Hepatocyte (in vitro differentiated cells): ENCODE measurements at regions not wholly inside any gene's neighbourhood (a gene's known extent, or its start where the extent isn't known, plus 50 kb on each side); places are given as distances from the start of the nearest gene placed in this dataset.

Experiments
- DNase-seq: peaks from one replicate; pipeline ENCODE4 v3.0.0-alpha.2; 2016; ENCODE audit warnings: low spot score
- H2AFZ ChIP-seq: fragments of 200-600 bp; sonication (generic); 2 replicates; pipeline ENCODE4 v1.6.0; 2016; ENCODE audit warnings: antibody characterized with exemption, mild to moderate bottlenecking
- H3K27ac ChIP-seq: fragments of 200-600 bp; sonication (generic); 2 replicates; pipeline ENCODE4 v1.5.1; 2016; ENCODE audit warnings: mild to moderate bottlenecking
- H3K27me3 ChIP-seq: fragments of 200-600 bp; sonication (generic); 2 replicates; pipeline ENCODE4 v1.6.1; 2016
- H3K36me3 ChIP-seq: fragments of 200-600 bp; sonication (generic); replicated peaks from 2 replicates; pipeline ENCODE4 v1.5.1; 2016; ENCODE audit warnings: low read depth; ENCODE audit not compliant: insufficient read depth
- H3K4me1 ChIP-seq: fragments of 200-600 bp; sonication (generic); 2 replicates; pipeline ENCODE4 v1.5.1; 2016; ENCODE audit warnings: mild to moderate bottlenecking, moderate library complexity; ENCODE audit not compliant: insufficient read depth
- H3K4me2 ChIP-seq: fragments of 200-600 bp; sonication (generic); 2 replicates; pipeline ENCODE4 v1.6.0; 2016
- H3K4me3 ChIP-seq: fragments of 200-600 bp; sonication (generic); 2 replicates; pipeline ENCODE4 v1.5.1; 2016; ENCODE audit warnings: mild to moderate bottlenecking
- H3K79me2 ChIP-seq: fragments of 200-600 bp; sonication (generic); 2 replicates; pipeline ENCODE4 v1.6.0; 2017; ENCODE audit warnings: mild to moderate bottlenecking
- H3K9me2 ChIP-seq: fragments of 200-600 bp; sonication (generic); replicated peaks from 2 replicates; pipeline ENCODE4 v1.6.0; 2017; ENCODE audit warnings: mild to moderate bottlenecking; ENCODE audit not compliant: insufficient read depth
- H3K9me3 ChIP-seq: fragments of 200-600 bp; sonication (generic); 2 replicates; pipeline ENCODE4 v1.5.1; 2016; ENCODE audit warnings: low read depth, mild to moderate bottlenecking
- H4K20me1 ChIP-seq: fragments of 200-600 bp; sonication (generic); 2 replicates; pipeline ENCODE4 v1.6.0; 2016; ENCODE audit warnings: mild to moderate bottlenecking; ENCODE audit not compliant: insufficient read depth, poor library complexity, severe bottlenecking
- EZH2 ChIP-seq: fragments of 200-600 bp; sonication (generic); IDR thresholded peaks from 2 replicates; pipeline ENCODE4 v1.6.1; 2016; ENCODE audit warnings: antibody characterized with exemption, mild to moderate bottlenecking, borderline replicate concordance
- EZH2phosphoT487 ChIP-seq: fragments of 200-600 bp; sonication (generic); IDR thresholded peaks from one replicate; pipeline ENCODE4 v1.6.1; 2018; ENCODE audit warnings: antibody characterized with exemption, mild to moderate bottlenecking, low read depth, moderate library complexity; ENCODE audit not compliant: unreplicated experiment, severe bottlenecking
- WGBS: methylation state at CpG from one replicate; pipeline ENCODE4 v1.1.6; 2016; ENCODE audit warnings: low lambda C conversion rate; ENCODE audit errors: missing lambda C conversion rate; 5-methylcytosine and 5-hydroxymethylcytosine counted together
- TF ChIP-seq, protein P1 (sequence below): fragments of 200-600 bp; sonication (generic); IDR thresholded peaks from 2 replicates; pipeline ENCODE4 v1.5.1; 2016; ENCODE audit warnings: antibody characterized with exemption, mild to moderate bottlenecking; ENCODE audit not compliant: poor library complexity

DNA sequence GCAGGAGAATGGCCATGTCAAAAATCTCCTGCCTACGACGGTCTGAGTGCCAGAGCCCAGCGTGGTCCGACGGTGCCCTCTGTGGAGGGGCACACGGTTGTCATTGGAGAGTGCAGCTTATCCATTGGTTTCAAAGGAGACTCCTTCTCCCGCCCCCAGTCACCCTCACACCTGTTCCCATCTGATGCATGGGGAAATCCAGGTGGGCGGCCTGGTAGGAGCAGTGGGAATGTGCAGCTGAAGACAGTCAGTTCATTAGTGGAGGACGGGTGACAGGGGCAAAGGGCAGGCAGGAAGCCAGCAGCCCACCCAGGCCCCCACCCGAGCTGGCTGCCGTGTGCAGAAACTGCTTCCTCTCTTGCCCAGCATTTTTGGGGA lies 162.3 kb downstream of the IRF8 start:
- Histone ChIP-seq H3K36me3 (no peaks in the 10 kb centered on the region), H3K9me2 (no peaks in the 10 kb centered on the region), H3K27me3 (no peaks in the 10 kb centered on the region), H4K20me1 (no peaks in the 10 kb centered on the region), H3K9me3 (no peaks in the 10 kb centered on the region), H3K27ac (no peak overlapping the region), H3K79me2 (no peaks in the 10 kb centered on the region), H2AFZ (no peak overlapping the region), H3K4me2 (no peak overlapping the region), H3K4me1 (no peaks in the 10 kb centered on the region), H3K4me3 (no peak overlapping the region)
- WGBS = 86% methylated on average over 11 of the region's 11 CpGs
- TF ChIP-seq EZH2 = no peak
- no peak for TF ChIP-seq EZH2phosphoT487
- TF ChIP-seq, protein P1, sequence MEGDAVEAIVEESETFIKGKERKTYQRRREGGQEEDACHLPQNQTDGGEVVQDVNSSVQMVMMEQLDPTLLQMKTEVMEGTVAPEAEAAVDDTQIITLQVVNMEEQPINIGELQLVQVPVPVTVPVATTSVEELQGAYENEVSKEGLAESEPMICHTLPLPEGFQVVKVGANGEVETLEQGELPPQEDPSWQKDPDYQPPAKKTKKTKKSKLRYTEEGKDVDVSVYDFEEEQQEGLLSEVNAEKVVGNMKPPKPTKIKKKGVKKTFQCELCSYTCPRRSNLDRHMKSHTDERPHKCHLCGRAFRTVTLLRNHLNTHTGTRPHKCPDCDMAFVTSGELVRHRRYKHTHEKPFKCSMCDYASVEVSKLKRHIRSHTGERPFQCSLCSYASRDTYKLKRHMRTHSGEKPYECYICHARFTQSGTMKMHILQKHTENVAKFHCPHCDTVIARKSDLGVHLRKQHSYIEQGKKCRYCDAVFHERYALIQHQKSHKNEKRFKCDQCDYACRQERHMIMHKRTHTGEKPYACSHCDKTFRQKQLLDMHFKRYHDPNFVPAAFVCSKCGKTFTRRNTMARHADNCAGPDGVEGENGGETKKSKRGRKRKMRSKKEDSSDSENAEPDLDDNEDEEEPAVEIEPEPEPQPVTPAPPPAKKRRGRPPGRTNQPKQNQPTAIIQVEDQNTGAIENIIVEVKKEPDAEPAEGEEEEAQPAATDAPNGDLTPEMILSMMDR = no peak
- no peak for DNase-seq

DNA sequence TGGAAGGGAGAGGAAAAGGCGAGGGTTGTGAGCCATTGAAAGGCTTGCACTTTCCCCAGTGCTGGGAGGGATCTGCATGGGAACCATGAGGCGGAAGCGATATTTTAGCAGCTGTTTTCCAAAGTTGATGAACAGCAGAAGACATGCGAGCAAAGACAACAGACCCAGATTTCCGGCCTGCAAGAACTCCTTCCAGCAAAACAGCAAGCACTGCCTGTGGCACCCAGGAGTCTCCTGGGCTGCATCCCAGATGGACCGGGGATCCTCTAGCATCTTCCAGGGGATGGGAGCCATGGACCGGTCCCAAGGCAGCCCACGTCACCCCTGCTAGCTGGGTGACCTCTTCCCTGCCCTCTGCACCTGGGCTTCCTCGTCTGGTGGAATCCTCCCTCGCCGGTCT lies 162.8 kb downstream of the IRF8 start:
- H3K4me2 ChIP-seq = no peak overlapping the region
- H3K27ac ChIP-seq = no peak overlapping the region
- no peak for DNase-seq
- TF ChIP-seq, protein P1 = no peak
- no peak for TF ChIP-seq EZH2
- TF ChIP-seq EZH2phosphoT487 = no peak
- H2AFZ ChIP-seq = no peak overlapping the region
- H3K9me2 ChIP-seq = no peaks in the 10 kb centered on the region
- no peaks in the 10 kb centered on the region for H3K36me3 ChIP-seq
- no peaks in the 10 kb centered on the region for H3K9me3 ChIP-seq
- no peaks in the 10 kb centered on the region for H3K27me3 ChIP-seq
- no peaks in the 10 kb centered on the region for H3K79me2 ChIP-seq
- no peaks in the 10 kb centered on the region for H3K4me1 ChIP-seq
- H3K4me3 ChIP-seq = no peak overlapping the region
- no peaks in the 10 kb centered on the region for H4K20me1 ChIP-seq
- 81% methylated on average over 11 of the region's 11 CpGs for WGBS

DNA sequence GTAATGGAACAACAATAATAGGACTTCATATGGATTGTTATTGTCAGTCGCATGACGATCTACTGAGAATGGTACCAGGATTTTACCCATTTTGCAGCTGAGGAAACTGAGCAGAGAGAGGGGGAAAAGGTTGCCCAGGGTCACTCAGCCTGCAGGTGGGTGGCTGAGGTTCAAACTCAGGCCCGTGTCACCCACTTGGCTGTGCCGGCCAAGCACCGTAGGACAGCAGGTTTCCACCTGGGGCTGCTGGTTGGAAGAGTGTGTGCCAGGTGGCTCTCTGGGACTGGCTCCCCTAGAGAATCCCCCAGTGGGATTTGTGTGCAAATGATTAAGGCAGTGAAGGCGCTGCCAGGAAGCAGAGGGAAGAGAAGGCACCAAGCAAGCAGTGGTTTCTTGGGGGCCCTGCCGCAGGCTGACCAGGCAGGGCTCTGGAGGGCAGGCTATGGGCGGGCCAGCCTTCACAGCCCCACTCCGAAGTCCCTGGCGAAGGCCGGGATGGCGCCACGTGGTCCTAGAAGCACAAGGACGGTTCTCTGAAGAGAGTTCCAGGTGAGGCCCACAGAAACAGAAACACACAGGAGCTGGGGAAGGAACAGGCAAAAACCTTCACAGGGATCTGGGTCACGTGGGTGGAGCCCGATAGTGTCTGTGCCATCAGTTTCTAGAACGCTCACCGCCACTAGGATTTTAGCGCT lies 163.5 kb downstream of the IRF8 start:
- Histone ChIP-seq H3K9me3 (no peaks in the 10 kb centered on the region), H3K27ac (no peak overlapping the region), H3K4me3 (no peak overlapping the region), H3K4me2 (no peak overlapping the region), H3K27me3 (no peaks in the 10 kb centered on the region), H3K36me3 (no peaks in the 10 kb centered on the region), H4K20me1 (no peaks in the 10 kb centered on the region), H3K4me1 (no peaks in the 10 kb centered on the region), H3K79me2 (no peaks in the 10 kb centered on the region), H2AFZ (no peak overlapping the region), H3K9me2 (no peaks in the 10 kb centered on the region)
- no peak for TF ChIP-seq EZH2phosphoT487
- no peak for TF ChIP-seq EZH2
- TF ChIP-seq, protein P1 = no peak
- 87% methylated on average over 19 of the region's 19 CpGs for WGBS
- DNase-seq = no peak
